ENCODE measurements at regions not wholly inside any gene's neighbourhood (a gene's known extent, or its start where the extent isn't known, plus 50 kb on each side); places are given as distances from the start of the nearest gene placed in this dataset.

GRCh38 chr1:218527737-218528136, 182.6 kb downstream of the TGFB2 start:
- DNase-seq, result no peak

- no peak for DNase-seq
Observed at GRCh38 chr1:218529646-218530300, 184.6 kb downstream of the TGFB2 start.

GRCh38 chr1:218531936-218532335, 186.8 kb downstream of the TGFB2 start:
- no peak for DNase-seq

GRCh38 chr1:218536296-218536986, 191.3 kb downstream of the TGFB2 start:
- DNase-seq, result no peak

- no peak for DNase-seq
Observed at GRCh38 chr1:218537122-218537913, 192.2 kb downstream of the TGFB2 start.

GRCh38 chr1:218538341-218538740, 193.2 kb downstream of the TGFB2 start:
- no peak for DNase-seq

- no peak for DNase-seq
Observed at GRCh38 chr1:218546314-218546713, 201.2 kb downstream of the TGFB2 start.

GRCh38 chr1:218547957-218548730, 203.0 kb downstream of the TGFB2 start:
- no peak for DNase-seq

- DNase-seq, result no peak
Observed at GRCh38 chr1:218548764-218549163, 203.6 kb downstream of the TGFB2 start.

- no peak for DNase-seq
Observed at GRCh38 chr1:218553197-218553596, 208.1 kb downstream of the TGFB2 start.

GRCh38 chr1:218556016-218556415, 210.9 kb downstream of the TGFB2 start:
- no peak for DNase-seq

- DNase-seq, result peak; percentile 37
Observed at GRCh38 chr1:218557731-218558130, 212.6 kb downstream of the TGFB2 start.

GRCh38 chr1:218558271-218558810, 213.2 kb downstream of the TGFB2 start:
- DNase-seq, result no peak

GRCh38 chr1:218565377-218565776, 220.2 kb downstream of the TGFB2 start:
- DNase-seq, result no peak

- no peak for DNase-seq
Observed at GRCh38 chr1:218568962-218569550, 223.9 kb downstream of the TGFB2 start.

GRCh38 chr1:218570456-218570855, 225.3 kb downstream of the TGFB2 start:
- no peak for DNase-seq

GRCh38 chr1:218571491-218571890, 226.4 kb downstream of the TGFB2 start:
- no peak for DNase-seq

- no peak for DNase-seq
Observed at GRCh38 chr1:218572050-218572449, 226.9 kb downstream of the TGFB2 start.

- no peak for DNase-seq
Observed at GRCh38 chr1:218573925-218574324, 228.8 kb downstream of the TGFB2 start.

- no peak for DNase-seq
Observed at GRCh38 chr1:218575079-218575478, 229.9 kb downstream of the TGFB2 start.

GRCh38 chr1:218575856-218576255, 230.7 kb downstream of the TGFB2 start:
- DNase-seq, result no peak

- no peak for DNase-seq
Observed at GRCh38 chr1:218582646-218583045, 237.5 kb downstream of the TGFB2 start.

Data from NCI-H2227 treated with DMSO at 0.1 percent for 48 hours (cell line).